ENCODE measurements at regions not wholly inside any gene's neighbourhood (a gene's known extent, or its start where the extent isn't known, plus 50 kb on each side); places are given as distances from the start of the nearest gene placed in this dataset.

- TF ChIP-seq, protein P1, sequence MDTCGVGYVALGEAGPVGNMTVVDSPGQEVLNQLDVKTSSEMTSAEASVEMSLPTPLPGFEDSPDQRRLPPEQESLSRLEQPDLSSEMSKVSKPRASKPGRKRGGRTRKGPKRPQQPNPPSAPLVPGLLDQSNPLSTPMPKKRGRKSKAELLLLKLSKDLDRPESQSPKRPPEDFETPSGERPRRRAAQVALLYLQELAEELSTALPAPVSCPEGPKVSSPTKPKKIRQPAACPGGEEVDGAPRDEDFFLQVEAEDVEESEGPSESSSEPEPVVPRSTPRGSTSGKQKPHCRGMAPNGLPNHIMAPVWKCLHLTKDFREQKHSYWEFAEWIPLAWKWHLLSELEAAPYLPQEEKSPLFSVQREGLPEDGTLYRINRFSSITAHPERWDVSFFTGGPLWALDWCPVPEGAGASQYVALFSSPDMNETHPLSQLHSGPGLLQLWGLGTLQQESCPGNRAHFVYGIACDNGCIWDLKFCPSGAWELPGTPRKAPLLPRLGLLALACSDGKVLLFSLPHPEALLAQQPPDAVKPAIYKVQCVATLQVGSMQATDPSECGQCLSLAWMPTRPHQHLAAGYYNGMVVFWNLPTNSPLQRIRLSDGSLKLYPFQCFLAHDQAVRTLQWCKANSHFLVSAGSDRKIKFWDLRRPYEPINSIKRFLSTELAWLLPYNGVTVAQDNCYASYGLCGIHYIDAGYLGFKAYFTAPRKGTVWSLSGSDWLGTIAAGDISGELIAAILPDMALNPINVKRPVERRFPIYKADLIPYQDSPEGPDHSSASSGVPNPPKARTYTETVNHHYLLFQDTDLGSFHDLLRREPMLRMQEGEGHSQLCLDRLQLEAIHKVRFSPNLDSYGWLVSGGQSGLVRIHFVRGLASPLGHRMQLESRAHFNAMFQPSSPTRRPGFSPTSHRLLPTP (IDR thresholded peaks at IDR 0.05; ENCODE audit: borderline replicate concordance, extremely low read depth, insufficient read length): no peak
These were observed 67.9 kb upstream of the BMPER start (continued) for GRCh38 chr7:33837356-33837851.

DNA sequence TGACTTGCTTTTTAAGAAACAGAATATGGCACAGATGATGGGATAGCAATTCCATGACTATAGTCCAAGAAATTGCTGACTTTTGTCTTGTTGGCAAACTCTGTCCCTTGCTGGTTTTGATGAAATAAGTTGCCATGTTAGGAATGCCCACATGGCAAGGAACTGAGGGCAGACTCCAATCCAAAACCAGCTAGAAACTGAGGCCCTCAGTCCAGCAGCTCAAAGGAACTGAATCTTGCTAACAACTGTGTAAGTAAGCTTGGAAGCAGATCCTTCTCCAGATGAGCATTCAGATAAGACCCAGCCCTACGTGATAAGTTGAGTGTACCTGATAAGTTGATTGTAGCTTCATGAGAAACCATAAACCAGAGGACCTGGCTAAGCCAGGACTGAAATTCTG, 64.3 kb upstream of the BMPER start:
- WGBS (ENCODE audit: insufficient coverage, low coverage, missing lambda C conversion rate): 0% methylated on average over 1 of the region's 1 CpG
- intact Hi-C loops (cut with micrococcal nuclease): no loop called here
- Histone ChIP-seq H3K9me3 (replicated peaks; ENCODE audit: control insufficient read depth, insufficient read depth, low read depth, low read length) (no peaks in the 10 kb centered on the region), H3K27ac (ENCODE audit: extremely low read depth, low read depth, low read length) (no peak overlapping the region), H3K4me3 (no peak overlapping the region), H3K4me1 (replicated peaks in 1 of 2; ENCODE audit: control insufficient read depth in 2 of 2, insufficient read depth in 2 of 2, low read length in 2 of 2) (no peaks in the 10 kb centered on the region), H2AFZ (ENCODE audit: low read depth, low read length) (no peak overlapping the region), H3K4me2 (ENCODE audit: insufficient read depth, low read length) (no peak overlapping the region), H3K9ac (ENCODE audit: insufficient read depth in 1 of 2, low read depth in 2 of 2, low read length in 2 of 2) (no peak overlapping the region), H4K20me1 (replicated peaks; ENCODE audit: control insufficient read depth, insufficient read depth, low read length) (no peaks in the 10 kb centered on the region), H3K9me1 (ENCODE audit: control insufficient read depth, insufficient read depth, low read length) (no peaks in the 10 kb centered on the region), H3K79me2 (ENCODE audit: control insufficient read depth, insufficient read depth, low read length) (no peaks in the 10 kb centered on the region), H3K36me3 (ENCODE audit: control insufficient read depth, insufficient read depth, low read length) (no peaks in the 10 kb centered on the region), H3K27me3 (ENCODE audit: control insufficient read depth in 2 of 2, insufficient read depth in 2 of 2, low read length in 2 of 2) (no peaks in the 10 kb centered on the region)
- BruUV-seq (replicated peaks): no TSS peak
- in situ Hi-C loops (cut with MboI): no loop called here
- no peak for FAIRE-seq
- POLR2A ChIA-PET: no interaction called here
- CTCF ChIA-PET (ENCODE audit: low intra/inter-chr PET ratio): no interaction called here
- DNase-seq (ENCODE audit: extremely low read depth in 1 of 4, low spot score in 3 of 4): no peak
- ATAC-seq: no peak
- no peak for TF ChIP-seq KAT8 (IDR thresholded peaks at IDR 0.05; ENCODE audit: low read depth)
- no peak for TF ChIP-seq TBP (optimal IDR thresholded peaks at IDR 0.05; ENCODE audit: low read depth, low read length)
- TF ChIP-seq TEAD2 (tag; IDR thresholded peaks at IDR 0.05): no peak
- no peak for TF ChIP-seq ZNF76 (CRISPR knock-in tag; IDR thresholded peaks at IDR 0.05; ENCODE audit: borderline replicate concordance)
- no peak for TF ChIP-seq ZNF589 (CRISPR knock-in tag; IDR thresholded peaks at IDR 0.05; ENCODE audit: low read depth)
- no peak for TF ChIP-seq FOSL1 (tag; conservative IDR thresholded peaks at IDR 0.05)
- TF ChIP-seq HMGXB4 (CRISPR knock-in tag; IDR thresholded peaks at IDR 0.05): no peak
- TF ChIP-seq, protein P2, sequence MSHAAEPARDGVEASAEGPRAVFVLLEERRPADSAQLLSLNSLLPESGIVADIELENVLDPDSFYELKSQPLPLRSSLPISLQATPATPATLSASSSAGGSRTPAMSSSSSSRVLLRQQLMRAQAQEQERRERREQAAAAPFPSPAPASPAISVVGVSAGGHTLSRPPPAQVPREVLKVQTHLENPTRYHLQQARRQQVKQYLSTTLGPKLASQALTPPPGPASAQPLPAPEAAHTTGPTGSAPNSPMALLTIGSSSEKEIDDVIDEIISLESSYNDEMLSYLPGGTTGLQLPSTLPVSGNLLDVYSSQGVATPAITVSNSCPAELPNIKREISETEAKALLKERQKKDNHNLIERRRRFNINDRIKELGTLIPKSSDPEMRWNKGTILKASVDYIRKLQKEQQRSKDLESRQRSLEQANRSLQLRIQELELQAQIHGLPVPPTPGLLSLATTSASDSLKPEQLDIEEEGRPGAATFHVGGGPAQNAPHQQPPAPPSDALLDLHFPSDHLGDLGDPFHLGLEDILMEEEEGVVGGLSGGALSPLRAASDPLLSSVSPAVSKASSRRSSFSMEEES (CRISPR knock-in tag; IDR thresholded peaks at IDR 0.05): no peak
- no peak for TF ChIP-seq CHD4 (IDR thresholded peaks at IDR 0.05; ENCODE audit: insufficient read depth, insufficient replicate concordance, low read depth, low read length, poor library complexity, severe bottlenecking)
- TF ChIP-seq USF2 (CRISPR knock-in tag; IDR thresholded peaks at IDR 0.05): no peak
